Tibial nerve (tissue), 4 donors: ENCODE measurements at regions not wholly inside any gene's neighbourhood (a gene's known extent, or its start where the extent isn't known, plus 50 kb on each side); places are given as distances from the start of the nearest gene placed in this dataset.
"Not testable (repeated sequence)": the region's sequence is repeated elsewhere in the genome, so short reads cannot be mapped to it uniquely, and the experiment has no call there.

Experiments used
- DNase-seq, 2 donors: peaks; one replicate each; pipeline ENCODE4 v3.0.0-alpha.2; 2019; ENCODE audit warnings: low spot score in 2 of 2
- H3K27ac ChIP-seq, 4 donors: fragments of 200-600 bp; sonication (generic) in 3 of 4; one replicate each; pipeline ENCODE4 v1.5.1; 2017 to 2019; ENCODE audit warnings: mild to moderate bottlenecking in 1 of 4
- H3K27me3 ChIP-seq, 2 donors: fragments of 200-600 bp; sonication (generic) in 1 of 2; one replicate each; pipeline versions ENCODE4 v1.5.1 to v1.6.0; 2017 to 2019
- H3K36me3 ChIP-seq, 3 donors: fragments of 200-600 bp; sonication (generic); one replicate each; pipeline ENCODE4 v1.5.1; 2018 to 2019
- H3K4me1 ChIP-seq, 4 donors: fragments of 200-600 bp; sonication (generic) in 3 of 4; one replicate each; pipeline ENCODE4 v1.5.1; 2017 to 2019
- H3K4me3 ChIP-seq, 4 donors: fragments of 200-600 bp; sonication (generic) in 3 of 4; one replicate each; pipeline ENCODE4 v1.5.1; 2017 to 2019; ENCODE audit warnings: mild to moderate bottlenecking in 1 of 4, moderate library complexity in 1 of 4
- H3K9me3 ChIP-seq, 4 donors: fragments of 200-600 bp; sonication (generic) in 3 of 4; one replicate each; pipeline ENCODE4 v1.5.1; 2017 to 2019
- EP300 ChIP-seq, 2 donors: sonication (generic); formaldehyde crosslinking; IDR thresholded peaks; one replicate each; pipeline ENCODE4 v1.6.1; 2017; ENCODE audit warnings: antibody characterized with exemption in 2 of 2, mild to moderate bottlenecking in 1 of 2
- POLR2A ChIP-seq, 2 donors: fragments of 450-650 bp; IDR thresholded peaks; one replicate each; pipeline ENCODE4 v1.6.1; 2017; ENCODE audit warnings: antibody characterized with exemption in 2 of 2, mild to moderate bottlenecking in 2 of 2, moderate library complexity in 2 of 2
- WGBS, 2 donors: methylation state at CpG; one replicate each; pipeline ENCODE4 v1.1.5; 2018; 5-methylcytosine and 5-hydroxymethylcytosine counted together
- TF ChIP-seq, protein P1 (sequence below), 5 experiments: fragments of 200-600 bp in 3 of 5; fragments of 450-650 bp in 2 of 5; sonication (generic) in 3 of 5; IDR thresholded peaks; one replicate each; pipeline ENCODE4 v1.5.1; 2016 to 2019; ENCODE audit warnings: antibody characterized with exemption in 5 of 5, mild to moderate bottlenecking in 3 of 5, moderate library complexity in 2 of 5

DNA sequence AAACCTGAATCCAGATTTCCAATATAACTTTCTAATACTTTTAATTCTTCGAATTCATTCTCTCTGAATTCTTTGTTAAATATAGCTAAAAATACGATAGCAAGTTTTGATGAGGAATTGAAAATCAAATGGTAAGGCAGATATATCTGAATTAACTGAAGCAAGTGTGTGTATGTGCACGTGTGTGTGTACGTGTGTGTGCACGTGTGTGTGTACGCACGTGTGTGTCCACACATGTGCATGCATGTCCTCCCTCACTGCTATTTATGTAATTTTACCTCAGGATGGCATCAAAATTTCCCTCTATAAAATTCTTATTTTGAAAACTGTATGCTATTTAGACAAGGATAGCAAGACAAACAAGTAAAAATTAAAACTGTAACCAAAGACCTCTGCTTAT is 961.3 kb upstream of the CNTN5 start:
- TF ChIP-seq EP300 (IDR thresholded peaks at IDR 0.05) (no peak), POLR2A (IDR thresholded peaks at IDR 0.05) (no peak)
- TF ChIP-seq, protein P1, sequence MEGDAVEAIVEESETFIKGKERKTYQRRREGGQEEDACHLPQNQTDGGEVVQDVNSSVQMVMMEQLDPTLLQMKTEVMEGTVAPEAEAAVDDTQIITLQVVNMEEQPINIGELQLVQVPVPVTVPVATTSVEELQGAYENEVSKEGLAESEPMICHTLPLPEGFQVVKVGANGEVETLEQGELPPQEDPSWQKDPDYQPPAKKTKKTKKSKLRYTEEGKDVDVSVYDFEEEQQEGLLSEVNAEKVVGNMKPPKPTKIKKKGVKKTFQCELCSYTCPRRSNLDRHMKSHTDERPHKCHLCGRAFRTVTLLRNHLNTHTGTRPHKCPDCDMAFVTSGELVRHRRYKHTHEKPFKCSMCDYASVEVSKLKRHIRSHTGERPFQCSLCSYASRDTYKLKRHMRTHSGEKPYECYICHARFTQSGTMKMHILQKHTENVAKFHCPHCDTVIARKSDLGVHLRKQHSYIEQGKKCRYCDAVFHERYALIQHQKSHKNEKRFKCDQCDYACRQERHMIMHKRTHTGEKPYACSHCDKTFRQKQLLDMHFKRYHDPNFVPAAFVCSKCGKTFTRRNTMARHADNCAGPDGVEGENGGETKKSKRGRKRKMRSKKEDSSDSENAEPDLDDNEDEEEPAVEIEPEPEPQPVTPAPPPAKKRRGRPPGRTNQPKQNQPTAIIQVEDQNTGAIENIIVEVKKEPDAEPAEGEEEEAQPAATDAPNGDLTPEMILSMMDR (IDR thresholded peaks at IDR 0.05) = no peak
- no peak for DNase-seq
- H3K27me3 ChIP-seq = no peaks in the 10 kb centered on the region
- H3K4me1 ChIP-seq = no peaks in the 10 kb centered on the region
- H3K27ac ChIP-seq = no peak overlapping the region
- H3K9me3 ChIP-seq = no peaks in the 10 kb centered on the region
- no peaks in the 10 kb centered on the region for H3K36me3 ChIP-seq
- WGBS, 2 donors = 71 to 80% methylated on average over 7 of the region's 7 CpGs
- no peak overlapping the region for H3K4me3 ChIP-seq

DNA sequence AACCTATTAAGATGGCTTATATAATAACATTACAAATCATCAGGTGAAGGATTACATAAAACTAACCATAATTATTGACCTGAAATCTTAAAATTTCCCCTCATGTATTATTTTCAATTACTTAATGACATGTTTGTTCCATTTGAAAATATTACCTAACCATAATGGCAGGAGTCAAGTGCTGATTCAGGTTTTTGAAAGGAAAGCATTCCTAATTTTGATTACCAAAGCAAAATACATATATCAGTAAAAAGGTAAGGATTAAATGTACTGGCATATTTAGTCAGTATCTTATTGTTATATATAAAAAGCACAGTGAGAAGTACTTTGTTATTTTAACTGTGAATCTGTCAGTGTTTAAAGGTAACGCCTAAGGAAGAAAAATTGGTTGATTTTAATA is 960.0 kb upstream of the CNTN5 start:
- Histone ChIP-seq H3K27ac (no peak overlapping the region), H3K4me3 (no peak overlapping the region), H3K36me3 (no peaks in the 10 kb centered on the region), H3K4me1 (no peaks in the 10 kb centered on the region), H3K27me3 (no peaks in the 10 kb centered on the region), H3K9me3 (no peaks in the 10 kb centered on the region)
- TF ChIP-seq, protein P1 (IDR thresholded peaks at IDR 0.05) = no peak
- TF ChIP-seq POLR2A (IDR thresholded peaks at IDR 0.05) = no peak
- no peak for TF ChIP-seq EP300 (IDR thresholded peaks at IDR 0.05)
- no peak for DNase-seq
- WGBS, 2 donors = 81 to 86% methylated on average over 1 of the region's 1 CpG

DNA sequence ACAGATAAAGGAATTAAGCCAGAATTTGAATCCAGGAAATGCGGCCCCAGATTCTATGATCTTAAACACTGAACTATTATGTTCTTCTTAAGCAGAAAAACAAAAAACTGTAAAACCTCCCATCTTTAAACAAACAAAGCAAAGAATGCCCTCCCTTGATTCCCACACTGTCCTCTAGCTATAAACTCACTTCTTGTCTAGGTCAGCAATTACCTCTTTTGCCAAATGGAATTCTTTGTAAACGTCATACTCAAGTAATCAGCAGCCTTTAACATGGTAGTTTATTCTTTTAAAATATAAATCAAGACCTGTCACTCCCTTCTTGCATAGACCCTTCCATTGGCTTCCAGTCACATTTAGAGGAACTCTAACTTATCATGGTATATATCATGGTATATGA is 958.9 kb upstream of the CNTN5 start:
- Histone ChIP-seq H3K27ac (no peak overlapping the region), H3K4me1 (no peaks in the 10 kb centered on the region), H3K9me3 (no peaks in the 10 kb centered on the region), H3K4me3 (no peak overlapping the region), H3K27me3 (no peaks in the 10 kb centered on the region), H3K36me3 (no peaks in the 10 kb centered on the region)
- 47 to 58% methylated on average over 2 of the region's 2 CpGs for WGBS, 2 donors
- DNase-seq = no peak
- TF ChIP-seq, protein P1 (IDR thresholded peaks at IDR 0.05) = no peak

DNA sequence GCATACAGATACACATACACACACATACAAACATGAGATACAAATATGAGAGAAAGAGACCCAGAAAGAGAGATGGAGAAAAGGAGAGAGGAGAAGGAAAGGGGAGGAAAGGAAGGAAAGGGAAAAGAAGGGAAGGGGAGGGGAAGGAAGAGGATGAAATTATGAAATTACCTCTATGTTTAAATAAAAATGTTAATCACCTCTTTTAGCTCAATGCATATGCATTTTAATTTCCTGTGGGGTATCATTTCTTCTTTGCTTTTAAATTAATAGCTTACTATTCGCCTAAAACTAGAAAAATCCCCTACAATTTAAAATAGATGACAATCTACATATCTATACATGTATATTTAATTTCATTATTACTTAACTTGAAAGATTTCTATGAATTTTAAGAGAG is 958.0 kb upstream of the CNTN5 start:
- Histone ChIP-seq H3K36me3 (no peaks in the 10 kb centered on the region), H3K9me3 (no peaks in the 10 kb centered on the region), H3K4me3 (no peak overlapping the region), H3K4me1 (no peaks in the 10 kb centered on the region), H3K27me3 (no peaks in the 10 kb centered on the region), H3K27ac (no peak overlapping the region)
- WGBS, 2 donors = 84 to 94% methylated on average over 1 of the region's 1 CpG
- TF ChIP-seq EP300 (IDR thresholded peaks at IDR 0.05) (no peak), POLR2A (IDR thresholded peaks at IDR 0.05) (no peak)
- TF ChIP-seq, protein P1 (IDR thresholded peaks at IDR 0.05) = no peak
- no peak for DNase-seq

DNA sequence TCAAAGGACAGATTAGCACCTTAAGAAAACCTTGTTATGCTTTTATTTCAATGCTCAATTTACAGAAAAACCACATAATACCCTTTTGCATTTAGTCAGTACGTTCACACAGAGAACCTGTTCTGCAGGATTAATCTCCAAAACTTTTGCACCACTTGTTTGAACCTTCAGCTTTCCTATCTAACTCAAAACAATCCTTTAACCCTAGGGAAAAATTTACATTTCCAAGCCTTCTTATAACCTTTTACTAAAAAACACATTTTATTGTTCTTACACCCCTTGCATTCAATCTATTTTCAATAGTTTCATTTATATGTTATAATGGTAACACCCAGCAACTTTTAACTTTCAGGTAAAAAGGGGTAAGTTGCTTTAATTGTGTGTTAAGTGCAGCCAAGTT is 952.5 kb upstream of the CNTN5 start:
- peaks cover 0 to 8% (median 0%) of the 10 kb centered on the region in 4 donors for H3K9me3 ChIP-seq
- H3K4me3 ChIP-seq = no peak overlapping the region
- H3K27ac ChIP-seq = no peak overlapping the region
- TF ChIP-seq POLR2A (IDR thresholded peaks at IDR 0.05) = no peak
- TF ChIP-seq, protein P1 (IDR thresholded peaks at IDR 0.05) = no peak
- no peak for TF ChIP-seq EP300 (IDR thresholded peaks at IDR 0.05)
- 48 to 65% methylated on average over 1 of the region's 1 CpG for WGBS, 2 donors
- no peaks in the 10 kb centered on the region for H3K4me1 ChIP-seq
- H3K36me3 ChIP-seq = no peaks in the 10 kb centered on the region
- DNase-seq = no peak
- no peaks in the 10 kb centered on the region for H3K27me3 ChIP-seq

DNA sequence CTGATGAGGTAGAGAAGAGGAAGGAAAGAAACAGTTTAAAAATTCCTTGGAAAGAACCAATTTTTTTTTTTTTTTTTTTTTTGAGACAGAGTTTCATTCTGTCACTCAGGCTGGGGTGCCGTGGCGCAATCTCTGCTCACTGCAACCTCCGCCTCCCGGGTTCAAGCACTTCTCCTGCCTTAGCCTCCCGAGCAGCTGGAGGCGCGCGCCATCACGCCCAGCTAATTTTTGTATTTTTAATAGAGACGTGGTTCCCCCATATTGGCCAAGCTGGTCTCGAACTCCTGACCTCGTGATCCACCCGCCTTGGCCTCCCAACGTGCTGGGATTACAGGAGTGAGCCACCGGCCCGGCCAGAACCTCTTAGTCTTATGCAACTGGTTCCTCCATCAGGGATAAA is 951.6 kb upstream of the CNTN5 start:
- H3K4me3 ChIP-seq, H3K27ac ChIP-seq, H3K4me1 ChIP-seq, H3K27me3 ChIP-seq, H3K36me3 ChIP-seq, H3K9me3 ChIP-seq, DNase-seq: not testable (repeated sequence)
- 90 to 94% methylated on average over 16 of the region's 16 CpGs for WGBS, 2 donors
